ENCODE measurements at regions not wholly inside any gene's neighbourhood (a gene's known extent, or its start where the extent isn't known, plus 50 kb on each side); places are given as distances from the start of the nearest gene placed in this dataset.

DNA sequence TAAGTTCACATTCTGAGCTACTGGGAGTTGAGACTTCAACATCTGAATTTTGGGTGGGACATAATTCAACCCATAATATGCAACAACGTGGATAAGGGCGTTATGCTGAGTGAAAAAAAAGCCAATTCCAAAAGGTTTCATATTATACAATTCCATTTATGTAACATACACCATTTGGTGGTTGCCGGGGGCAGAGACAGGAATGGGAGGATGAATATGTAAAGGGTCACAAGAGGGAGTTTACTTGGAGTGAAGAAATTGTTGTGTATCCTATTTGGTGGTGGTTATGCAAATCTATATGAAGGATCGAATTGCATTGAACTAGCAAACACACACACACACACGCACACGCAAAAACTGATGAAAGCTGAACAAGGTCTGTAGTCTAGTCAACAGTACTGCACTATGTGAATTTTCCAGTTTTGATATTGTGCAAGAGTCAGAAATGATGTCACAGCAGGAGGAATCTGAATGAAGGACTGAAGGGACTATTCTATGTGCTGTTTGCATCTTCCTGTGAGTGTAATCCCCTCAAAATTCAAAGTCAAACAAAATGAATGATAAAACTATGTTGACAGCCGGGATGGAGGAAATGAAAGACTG, 249.2 kb upstream of the HABP2 start:
- Mint-ChIP-seq H3K36me3 (ENCODE audit: low read depth) (no peaks in the 10 kb centered on the region), H3K27ac (ENCODE audit: unreplicated experiment) (no peak overlapping the region), H3K9me3 (no peaks in the 10 kb centered on the region), H3K27me3 (ENCODE audit: low read depth) (no peaks in the 10 kb centered on the region), H3K4me3 (no peak overlapping the region), H3K4me1 (peaks cover 38% of the 10 kb centered on the region)
- no peak for DNase-seq (ENCODE audit: low read depth, low spot score)
- TF ChIP-seq, protein P1, sequence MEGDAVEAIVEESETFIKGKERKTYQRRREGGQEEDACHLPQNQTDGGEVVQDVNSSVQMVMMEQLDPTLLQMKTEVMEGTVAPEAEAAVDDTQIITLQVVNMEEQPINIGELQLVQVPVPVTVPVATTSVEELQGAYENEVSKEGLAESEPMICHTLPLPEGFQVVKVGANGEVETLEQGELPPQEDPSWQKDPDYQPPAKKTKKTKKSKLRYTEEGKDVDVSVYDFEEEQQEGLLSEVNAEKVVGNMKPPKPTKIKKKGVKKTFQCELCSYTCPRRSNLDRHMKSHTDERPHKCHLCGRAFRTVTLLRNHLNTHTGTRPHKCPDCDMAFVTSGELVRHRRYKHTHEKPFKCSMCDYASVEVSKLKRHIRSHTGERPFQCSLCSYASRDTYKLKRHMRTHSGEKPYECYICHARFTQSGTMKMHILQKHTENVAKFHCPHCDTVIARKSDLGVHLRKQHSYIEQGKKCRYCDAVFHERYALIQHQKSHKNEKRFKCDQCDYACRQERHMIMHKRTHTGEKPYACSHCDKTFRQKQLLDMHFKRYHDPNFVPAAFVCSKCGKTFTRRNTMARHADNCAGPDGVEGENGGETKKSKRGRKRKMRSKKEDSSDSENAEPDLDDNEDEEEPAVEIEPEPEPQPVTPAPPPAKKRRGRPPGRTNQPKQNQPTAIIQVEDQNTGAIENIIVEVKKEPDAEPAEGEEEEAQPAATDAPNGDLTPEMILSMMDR (conservative IDR thresholded peaks at IDR 0.05): no peak

DNA sequence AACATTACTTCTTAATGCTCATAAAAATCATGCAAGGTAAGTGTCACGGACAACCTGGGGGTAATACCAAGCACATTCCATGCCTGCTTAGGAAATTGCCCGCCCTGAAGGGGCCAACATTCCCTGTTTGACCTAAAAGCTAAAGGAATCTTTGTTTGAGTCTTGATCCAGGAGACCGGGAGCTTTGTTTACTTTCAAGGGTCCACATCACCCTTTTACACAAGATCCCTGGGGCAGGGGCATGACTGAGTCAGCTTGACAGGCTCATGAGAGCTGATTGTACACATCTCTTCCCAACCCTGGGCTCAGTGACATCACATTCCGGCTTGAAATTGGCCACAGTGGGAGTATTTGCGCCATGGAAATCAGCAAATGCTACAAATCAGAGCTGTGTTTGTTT, 248.1 kb upstream of the HABP2 start:
- Mint-ChIP-seq H3K27me3 (ENCODE audit: low read depth) (no peaks in the 10 kb centered on the region), H3K4me1 (peaks cover 49% of the 10 kb centered on the region), H3K27ac (ENCODE audit: unreplicated experiment) (peak overlapping the region; percentile 60), H3K36me3 (ENCODE audit: low read depth) (no peaks in the 10 kb centered on the region), H3K9me3 (no peaks in the 10 kb centered on the region), H3K4me3 (no peak overlapping the region)
- DNase-seq (ENCODE audit: low read depth, low spot score): no peak
- TF ChIP-seq, protein P1 (conservative IDR thresholded peaks at IDR 0.05): no peak

DNA sequence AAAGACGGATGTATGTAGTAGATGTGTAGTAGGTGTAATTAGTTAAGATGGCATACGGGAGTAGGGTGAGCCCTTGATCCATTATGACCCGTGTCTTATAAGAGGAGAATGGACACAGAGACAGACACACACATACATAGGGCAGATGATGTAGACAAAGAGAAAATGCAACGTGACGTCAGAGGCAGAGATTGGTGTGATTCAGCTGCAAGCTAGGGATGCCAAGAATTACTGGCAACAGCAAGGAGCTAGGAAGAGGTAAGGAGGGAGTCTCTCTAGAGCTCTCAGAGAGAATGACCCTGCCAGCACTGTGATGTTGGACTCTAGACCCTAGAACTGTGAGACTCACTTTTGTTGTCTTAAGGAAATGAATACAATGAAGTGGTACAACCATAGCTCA, 247.0 kb upstream of the HABP2 start:
- no peaks in the 10 kb centered on the region for H3K27me3 Mint-ChIP-seq (ENCODE audit: low read depth)
- H3K27ac Mint-ChIP-seq (ENCODE audit: unreplicated experiment): no peak overlapping the region
- peaks cover 60% of the 10 kb centered on the region for H3K4me1 Mint-ChIP-seq
- H3K4me3 Mint-ChIP-seq: no peak overlapping the region
- no peak for DNase-seq (ENCODE audit: low read depth, low spot score)
- no peaks in the 10 kb centered on the region for H3K36me3 Mint-ChIP-seq (ENCODE audit: low read depth)
- TF ChIP-seq, protein P1 (conservative IDR thresholded peaks at IDR 0.05): no peak
- no peaks in the 10 kb centered on the region for H3K9me3 Mint-ChIP-seq

DNA sequence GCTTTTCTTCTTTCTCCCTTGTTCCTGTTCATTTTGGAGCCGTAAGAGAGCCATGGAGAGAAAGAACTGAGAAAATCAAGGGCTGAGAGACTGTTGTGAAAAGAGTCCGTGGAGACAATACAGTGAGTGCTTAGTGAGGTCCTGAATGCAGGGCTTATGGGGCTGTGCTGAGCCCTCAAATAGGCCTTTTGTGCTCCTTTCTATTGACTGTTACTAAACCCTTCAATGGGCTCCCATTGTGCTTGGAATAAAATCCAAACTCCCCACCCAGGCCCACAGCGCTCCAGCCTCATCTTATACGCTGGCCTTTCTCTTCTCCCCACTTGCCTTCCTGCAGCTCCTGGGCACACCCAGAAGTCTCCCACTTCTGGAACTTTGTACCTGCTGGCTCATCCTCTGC, 243.1 kb upstream of the HABP2 start:
- peak overlapping the region; percentile 80 for H3K4me3 Mint-ChIP-seq
- no peaks in the 10 kb centered on the region for H3K27me3 Mint-ChIP-seq (ENCODE audit: low read depth)
- no peaks in the 10 kb centered on the region for H3K36me3 Mint-ChIP-seq (ENCODE audit: low read depth)
- TF ChIP-seq, protein P1 (conservative IDR thresholded peaks at IDR 0.05): no peak
- H3K4me1 Mint-ChIP-seq: peaks cover 49% of the 10 kb centered on the region
- no peaks in the 10 kb centered on the region for H3K9me3 Mint-ChIP-seq
- DNase-seq (ENCODE audit: low read depth, low spot score): peak; percentile 26
- H3K27ac Mint-ChIP-seq (ENCODE audit: unreplicated experiment): peak overlapping the region; percentile 32

DNA sequence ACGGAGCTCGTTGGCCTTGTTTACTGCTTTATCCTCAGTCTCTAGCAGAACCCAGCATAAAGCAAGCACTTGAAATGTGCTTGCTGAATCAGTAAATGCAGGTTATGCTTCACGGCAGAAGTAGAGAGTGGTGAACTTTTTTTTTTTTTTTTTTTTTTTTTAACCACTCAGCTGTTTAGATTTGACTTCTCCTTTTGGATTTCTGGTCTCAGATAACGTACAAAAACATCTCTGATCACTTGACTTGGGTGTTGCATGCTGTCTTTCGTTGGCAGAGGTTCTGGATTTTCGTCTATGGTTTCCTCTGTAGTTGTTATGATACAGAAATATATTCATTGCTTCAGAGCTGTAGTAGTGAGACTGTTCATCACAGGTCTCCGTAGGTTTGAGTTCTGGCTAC, 242.5 kb upstream of the HABP2 start:
- no peaks in the 10 kb centered on the region for H3K36me3 Mint-ChIP-seq (ENCODE audit: low read depth)
- peak overlapping the region; percentile 80 for H3K4me3 Mint-ChIP-seq
- DNase-seq (ENCODE audit: low read depth, low spot score): no peak
- TF ChIP-seq, protein P1 (conservative IDR thresholded peaks at IDR 0.05): no peak
- no peaks in the 10 kb centered on the region for H3K27me3 Mint-ChIP-seq (ENCODE audit: low read depth)
- peak overlapping the region; percentile 32 for H3K27ac Mint-ChIP-seq (ENCODE audit: unreplicated experiment)
- H3K9me3 Mint-ChIP-seq: no peaks in the 10 kb centered on the region
- peaks cover 44% of the 10 kb centered on the region for H3K4me1 Mint-ChIP-seq

Measured in neural crest cell (in vitro differentiated cells).